GM19239 (cell line): ENCODE measurements at regions not wholly inside any gene's neighbourhood (a gene's known extent, or its start where the extent isn't known, plus 50 kb on each side); places are given as distances from the start of the nearest gene placed in this dataset.
A peak's percentile ranks its signal among the peaks of the same experiment; 100 is the strongest.

Experiments used
- DNase-seq: peaks from one replicate; pipeline ENCODE4 v3.0.0; 2011; ENCODE audit warnings: low spot score; ENCODE audit not compliant: insufficient read length
- FAIRE-seq: peaks from 2 replicates; lab custom pipeline; 2011; peaks lifted over from hg19 to GRCh38; lab: Jason Lieb, UNC

DNA sequence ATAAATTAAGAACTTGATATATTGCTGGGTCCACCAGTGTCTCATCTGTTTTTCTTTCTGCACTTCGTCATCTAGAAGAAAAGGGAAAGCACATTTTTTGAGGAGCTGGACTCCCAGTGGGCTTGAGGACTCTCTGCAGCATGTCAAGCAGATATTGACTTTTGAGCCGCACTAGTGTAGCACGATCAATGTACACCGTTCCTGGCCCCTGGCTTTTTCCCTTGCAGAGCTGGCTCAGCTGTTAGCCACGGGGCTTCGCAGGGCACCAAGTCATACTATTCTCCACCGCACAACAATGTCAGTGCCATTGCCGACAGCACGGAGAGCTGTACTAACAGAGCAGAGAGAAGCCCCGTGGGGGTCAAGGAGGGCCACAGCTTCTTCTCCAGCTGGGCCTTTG is 235.4 kb upstream of the HABP2 start:
- FAIRE-seq (no peak), DNase-seq (no peak)

DNA sequence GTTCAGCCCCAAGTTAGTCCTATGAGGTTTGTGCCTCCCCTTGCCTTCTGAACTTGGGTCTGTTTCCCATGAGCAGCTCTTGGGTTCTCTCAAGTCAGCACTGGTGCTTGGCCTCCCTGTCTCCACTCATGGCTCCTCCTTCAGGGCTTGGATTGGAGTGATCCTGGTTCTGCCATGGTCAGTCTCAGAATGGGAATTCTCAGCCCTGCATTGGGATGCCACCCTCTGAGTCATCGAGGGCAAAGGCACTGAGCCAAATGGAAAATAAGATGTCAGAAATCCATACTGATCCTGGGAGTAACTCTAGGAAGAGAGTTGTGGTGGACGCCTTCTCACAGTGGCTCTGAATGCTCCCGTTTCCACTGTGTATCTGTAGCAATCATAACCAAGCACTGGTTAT is 233.4 kb upstream of the HABP2 start:
- no peak for FAIRE-seq
- DNase-seq = no peak

DNA sequence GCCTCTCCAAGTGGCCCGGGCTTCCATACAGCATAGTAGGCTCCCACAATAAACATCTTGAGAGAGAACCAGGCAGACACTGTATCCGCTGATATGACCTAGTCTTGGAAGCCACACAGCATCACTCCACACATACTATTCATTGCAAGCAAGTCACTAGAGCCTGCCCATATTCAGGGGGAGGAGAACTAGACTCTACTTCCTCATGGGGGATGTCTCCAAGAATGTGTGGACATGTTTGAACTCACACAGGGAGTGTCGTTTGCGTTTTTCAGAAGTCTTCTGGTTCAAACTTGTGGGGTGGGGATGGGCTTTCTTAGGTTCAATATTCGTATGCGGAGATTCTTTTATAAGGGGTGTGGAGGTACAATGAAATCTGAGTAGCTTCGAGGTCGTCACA is 232.6 kb upstream of the HABP2 start:
- DNase-seq = no peak
- FAIRE-seq = no peak

DNA sequence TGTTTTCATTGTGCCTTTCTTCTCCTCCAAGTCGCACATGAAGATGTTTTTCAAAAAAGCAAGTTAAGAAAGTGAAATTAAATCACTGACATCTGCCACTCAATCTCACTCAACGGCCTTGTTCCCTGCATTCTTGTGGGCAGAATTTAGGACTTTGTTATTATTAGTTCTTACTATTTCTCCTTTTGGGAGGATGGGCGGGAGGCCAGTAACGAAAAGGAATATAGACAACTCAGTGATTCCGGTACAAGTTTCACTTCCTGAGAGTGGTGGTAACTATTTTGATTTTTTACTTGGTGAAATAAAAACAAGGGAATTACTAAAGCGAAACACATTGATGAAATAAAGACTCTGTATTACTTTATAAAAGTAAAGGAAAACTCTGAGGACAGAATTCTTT is 231.9 kb upstream of the HABP2 start:
- FAIRE-seq (no peak), DNase-seq (no peak)

DNA sequence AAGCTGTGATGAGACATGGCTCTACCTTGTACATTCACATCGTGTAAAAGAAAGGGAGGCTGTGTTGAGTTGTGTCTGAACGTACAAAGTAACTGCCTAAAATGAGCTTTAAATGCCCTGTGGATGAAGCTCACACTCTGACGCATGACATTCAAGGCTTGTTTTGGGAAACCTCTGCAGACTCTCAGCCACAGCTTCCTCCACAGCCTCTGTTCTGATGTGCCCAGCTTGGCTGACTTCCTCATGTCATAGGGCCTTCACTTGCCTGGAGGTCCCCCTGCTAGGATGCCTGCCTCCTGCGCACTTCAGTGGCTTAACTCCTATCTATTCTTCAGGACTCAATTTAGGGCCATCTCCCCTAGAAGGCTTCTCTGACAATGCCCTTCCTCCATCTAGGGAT is 230.0 kb upstream of the HABP2 start:
- no peak for DNase-seq
- no peak for FAIRE-seq

DNA sequence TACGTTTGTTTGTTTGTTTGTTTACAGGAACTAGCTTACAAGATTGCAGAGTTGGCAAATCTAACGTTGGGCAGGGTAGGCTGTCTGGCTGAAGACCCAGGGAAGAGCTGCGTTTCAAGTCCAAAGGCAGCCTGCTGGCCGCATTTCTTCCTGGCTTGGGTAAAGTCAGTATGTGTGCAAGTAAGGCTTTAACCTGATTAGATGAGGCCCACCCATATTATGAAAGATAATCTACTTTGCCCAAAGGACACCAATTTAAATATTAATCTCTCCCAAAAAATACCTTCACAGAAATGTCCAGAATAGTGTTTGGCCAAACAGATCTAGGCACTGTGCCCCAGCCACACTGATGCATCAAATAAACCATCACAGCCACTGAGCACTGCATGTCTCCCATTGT is 228.9 kb upstream of the HABP2 start:
- no peak for FAIRE-seq

DNA sequence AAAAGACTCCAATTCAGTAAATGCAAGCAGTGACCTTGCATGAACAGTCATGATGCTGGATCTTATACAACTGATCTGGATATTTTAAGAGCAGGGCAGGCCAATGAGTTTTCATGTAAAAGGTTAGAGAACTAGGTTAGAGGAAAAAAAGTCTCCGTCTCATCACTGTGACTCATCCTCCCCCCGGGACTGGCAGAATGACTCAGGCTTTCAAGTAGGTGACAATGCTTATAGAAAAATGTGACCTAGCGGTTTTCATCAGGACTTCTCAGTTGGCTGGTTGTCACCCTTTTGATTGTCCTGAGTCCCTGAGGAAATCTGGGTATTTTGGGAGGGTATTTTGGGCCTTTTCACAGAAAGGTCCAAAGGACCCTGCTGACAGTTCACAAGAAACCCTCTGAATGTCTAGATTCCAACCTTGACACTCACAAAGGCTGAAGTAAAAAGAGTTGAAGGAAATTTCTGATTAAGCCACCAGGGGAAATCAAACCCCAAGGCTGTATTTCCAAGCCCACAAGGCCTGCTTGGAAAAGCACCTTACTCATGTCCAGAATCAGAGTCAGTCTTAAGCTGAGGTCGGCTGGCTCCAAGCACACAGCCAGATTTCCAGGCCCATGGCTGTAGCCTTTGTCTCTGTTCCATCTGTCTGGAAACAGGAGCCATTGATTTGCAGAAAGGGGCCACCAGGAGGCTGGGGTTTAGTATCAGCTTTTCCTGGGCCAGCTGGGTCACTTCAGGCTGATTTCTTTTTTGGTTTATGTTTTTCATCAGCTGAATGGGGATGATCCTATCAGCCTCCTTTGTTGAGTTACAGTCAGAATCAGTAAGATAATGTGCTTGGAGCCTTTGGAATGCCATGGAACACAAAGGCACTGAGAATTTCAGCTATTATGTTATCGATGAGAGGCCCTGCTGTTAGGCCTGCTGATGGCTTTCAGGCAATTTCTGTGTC is 226.4 kb upstream of the HABP2 start:
- DNase-seq = peak; percentile 12
- FAIRE-seq = no peak

More for the DNA sequence above, 228.9 kb upstream of the HABP2 start:
- no peak for DNase-seq

DNA sequence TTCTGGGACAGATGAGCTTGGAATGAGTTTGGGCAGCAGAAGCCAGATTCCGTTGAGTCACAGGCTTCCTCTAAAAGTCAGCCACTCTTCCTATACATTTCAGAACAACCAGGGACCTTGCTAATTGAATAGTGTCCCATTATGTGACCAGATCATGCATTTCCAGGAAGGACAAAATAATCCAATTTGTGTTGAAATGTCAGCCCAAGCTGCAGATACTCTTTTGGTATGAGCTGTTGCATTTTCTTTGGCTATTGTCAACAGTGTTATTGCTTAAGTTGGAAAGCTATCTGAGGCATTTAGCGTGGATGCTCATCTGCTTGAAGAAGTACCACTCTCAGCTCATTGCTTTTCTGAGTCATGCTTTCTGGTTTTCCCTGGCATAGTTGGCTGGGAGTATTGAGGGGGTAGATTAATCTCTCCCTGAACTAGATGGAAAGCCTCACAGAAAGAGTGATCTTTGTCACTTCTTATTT is 223.7 kb upstream of the HABP2 start:
- DNase-seq (no peak), FAIRE-seq (no peak)

DNA sequence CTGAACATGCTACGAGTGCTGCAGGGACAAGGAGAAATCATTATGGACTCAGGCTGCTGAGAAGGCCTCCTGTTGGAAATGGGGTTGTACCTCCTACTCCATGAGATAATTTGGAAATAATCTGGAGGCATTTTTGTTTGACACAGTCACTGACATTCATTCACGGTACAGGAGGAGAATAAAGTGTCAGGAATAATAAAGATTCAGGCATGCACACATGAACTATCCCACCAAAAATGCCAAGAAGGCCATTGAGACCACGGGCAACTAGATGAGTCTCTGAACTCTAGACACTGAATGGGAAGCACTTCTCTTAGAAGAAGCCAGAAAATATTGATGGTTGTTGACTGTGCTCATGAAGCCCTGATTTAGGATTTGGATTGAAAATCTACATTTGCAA is 220.9 kb upstream of the HABP2 start:
- DNase-seq (no peak), FAIRE-seq (no peak)

DNA sequence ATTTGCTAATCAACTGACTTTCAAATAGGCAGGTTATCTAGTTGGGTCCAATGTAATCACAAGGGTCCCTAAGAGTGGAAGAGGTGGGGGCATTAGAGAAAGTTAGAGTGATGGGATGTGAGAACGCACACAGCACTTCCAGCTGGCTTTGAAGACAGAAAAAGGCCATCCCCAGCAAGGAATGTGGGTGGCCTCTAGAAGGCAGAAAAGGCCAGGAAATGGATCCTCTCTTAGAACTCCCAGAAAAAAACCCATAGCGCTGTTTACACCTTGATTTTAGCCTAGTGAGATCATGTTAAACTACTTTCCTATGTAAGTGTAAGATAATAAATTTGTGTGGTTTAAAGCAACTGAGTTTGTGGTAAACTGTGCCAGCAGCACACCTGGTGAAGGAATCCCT is 219.5 kb upstream of the HABP2 start:
- DNase-seq (no peak), FAIRE-seq (no peak)

DNA sequence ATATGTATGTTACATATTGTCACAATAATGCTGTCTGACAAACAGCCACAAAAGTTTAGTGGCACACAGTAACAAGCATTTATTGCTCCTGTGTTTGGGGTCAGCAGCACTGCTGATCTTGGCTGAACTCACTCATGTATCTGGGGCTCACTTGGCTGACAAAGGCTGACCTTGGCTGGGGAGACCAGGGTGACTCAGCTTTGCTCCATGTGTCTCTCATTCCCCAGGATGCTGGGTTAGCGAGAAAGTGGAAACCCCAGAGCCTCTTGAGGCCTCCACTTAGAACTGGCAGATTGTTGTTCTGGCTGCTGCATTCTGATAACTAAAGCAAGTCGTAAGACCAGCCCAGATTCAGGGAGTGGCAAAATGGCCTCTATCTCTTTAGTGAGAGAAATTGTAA is 217.3 kb upstream of the HABP2 start:
- no peak for DNase-seq
- FAIRE-seq = no peak

DNA sequence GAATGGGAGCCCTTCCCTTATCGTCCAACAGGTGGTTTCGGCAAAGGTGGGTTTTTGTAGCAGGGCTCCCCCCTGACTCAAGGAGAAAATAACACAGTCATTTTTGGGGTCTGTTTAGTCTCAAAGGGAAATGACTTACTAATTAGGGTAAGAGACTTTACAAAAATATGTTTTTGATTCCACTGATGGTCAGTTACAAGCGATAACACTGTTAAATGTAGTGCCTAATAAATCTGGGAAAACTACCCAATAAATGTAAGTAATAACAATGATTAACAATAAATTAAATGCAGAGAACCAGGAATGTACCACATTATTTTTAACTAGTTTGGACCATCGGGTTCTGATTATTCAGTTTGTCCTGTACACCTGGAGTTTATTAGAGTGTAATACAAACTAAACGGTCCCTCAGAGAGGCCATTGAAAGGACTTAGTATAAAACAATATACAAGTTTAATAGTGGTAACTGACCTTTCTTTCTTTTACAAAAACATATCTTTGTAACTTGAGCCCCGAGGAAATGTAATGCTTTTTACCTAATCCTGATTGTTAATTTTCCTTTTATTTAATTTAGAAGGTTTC is 216.2 kb upstream of the HABP2 start:
- DNase-seq (no peak), FAIRE-seq (no peak)

DNA sequence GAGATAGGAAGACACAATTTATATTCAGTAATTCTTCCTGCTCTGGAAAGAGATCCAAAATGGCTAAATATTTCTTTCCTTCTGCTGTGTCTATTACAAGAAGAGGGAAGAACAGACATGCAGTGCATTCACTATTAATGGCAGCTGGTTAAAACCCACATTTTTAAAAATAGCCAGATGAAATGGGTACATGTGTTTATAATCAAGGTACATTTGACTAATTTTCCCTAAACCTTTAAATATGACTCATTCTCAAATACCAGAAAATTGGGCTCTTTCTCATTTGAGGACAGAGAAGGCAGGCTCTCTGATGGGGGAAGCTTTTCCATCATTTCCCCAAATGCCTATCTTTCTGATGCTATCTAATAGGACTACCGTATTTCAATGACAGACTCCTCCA is 215.7 kb upstream of the HABP2 start:
- no peak for DNase-seq
- FAIRE-seq = no peak

DNA sequence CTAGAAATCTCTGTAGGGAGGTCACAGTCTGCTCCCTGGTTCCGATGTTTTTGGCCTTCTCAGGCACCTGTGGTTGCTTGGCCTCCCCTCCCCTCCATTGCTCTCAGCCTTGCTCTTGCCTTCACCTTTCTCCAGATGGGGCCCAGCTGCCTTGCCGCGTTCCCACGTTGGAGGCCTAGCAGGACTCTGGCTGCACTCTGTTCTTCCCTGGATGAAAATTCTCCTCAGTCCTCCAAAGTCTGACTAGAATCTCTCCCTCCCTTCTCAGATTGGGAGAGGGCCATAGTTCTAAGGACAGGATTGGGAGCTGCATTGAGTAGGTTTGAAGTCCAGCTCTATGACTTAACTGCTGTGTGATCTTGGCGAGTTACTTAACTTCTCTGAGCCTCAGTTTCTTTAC is 213.7 kb upstream of the HABP2 start:
- FAIRE-seq (no peak), DNase-seq (no peak)

DNA sequence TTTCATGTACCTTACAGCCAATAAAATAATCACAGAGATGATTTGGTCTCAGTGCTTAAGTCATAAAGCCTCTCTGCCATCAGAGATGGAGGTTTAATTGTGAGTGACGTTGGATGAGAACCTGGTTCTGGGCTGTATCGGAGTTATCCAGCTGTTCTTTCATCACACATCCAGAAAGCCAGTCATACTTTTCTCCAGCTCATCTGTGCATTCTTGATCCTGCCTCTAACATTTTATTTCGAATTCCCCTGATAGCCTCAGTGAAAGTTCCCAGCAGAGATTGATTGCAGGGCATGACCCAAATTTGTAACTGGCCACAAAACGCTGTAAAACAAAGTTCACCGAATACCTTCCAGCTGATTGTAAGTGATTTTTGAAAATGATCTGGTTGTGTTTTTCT is 212.6 kb upstream of the HABP2 start:
- DNase-seq = no peak
- no peak for FAIRE-seq

DNA sequence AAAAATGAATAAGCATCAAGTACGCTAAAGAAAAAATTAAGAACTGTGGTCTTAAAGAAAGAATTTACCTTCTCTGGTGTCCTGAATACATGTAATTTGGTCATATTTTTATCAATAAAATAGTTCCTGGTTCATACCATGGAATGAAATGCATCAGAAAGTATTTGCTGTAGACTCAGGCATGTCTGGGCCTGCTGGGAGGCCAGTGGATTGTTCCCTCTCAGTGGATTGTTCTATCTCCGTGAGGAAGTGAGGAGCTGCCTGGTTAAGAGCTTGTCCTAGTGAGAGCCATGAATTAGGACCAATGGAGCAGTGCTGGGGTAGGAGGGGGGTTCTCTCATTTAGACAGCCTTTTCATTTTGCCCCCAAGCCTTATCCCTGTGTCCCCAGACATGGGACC is 211.7 kb upstream of the HABP2 start:
- FAIRE-seq (no peak), DNase-seq (no peak)

DNA sequence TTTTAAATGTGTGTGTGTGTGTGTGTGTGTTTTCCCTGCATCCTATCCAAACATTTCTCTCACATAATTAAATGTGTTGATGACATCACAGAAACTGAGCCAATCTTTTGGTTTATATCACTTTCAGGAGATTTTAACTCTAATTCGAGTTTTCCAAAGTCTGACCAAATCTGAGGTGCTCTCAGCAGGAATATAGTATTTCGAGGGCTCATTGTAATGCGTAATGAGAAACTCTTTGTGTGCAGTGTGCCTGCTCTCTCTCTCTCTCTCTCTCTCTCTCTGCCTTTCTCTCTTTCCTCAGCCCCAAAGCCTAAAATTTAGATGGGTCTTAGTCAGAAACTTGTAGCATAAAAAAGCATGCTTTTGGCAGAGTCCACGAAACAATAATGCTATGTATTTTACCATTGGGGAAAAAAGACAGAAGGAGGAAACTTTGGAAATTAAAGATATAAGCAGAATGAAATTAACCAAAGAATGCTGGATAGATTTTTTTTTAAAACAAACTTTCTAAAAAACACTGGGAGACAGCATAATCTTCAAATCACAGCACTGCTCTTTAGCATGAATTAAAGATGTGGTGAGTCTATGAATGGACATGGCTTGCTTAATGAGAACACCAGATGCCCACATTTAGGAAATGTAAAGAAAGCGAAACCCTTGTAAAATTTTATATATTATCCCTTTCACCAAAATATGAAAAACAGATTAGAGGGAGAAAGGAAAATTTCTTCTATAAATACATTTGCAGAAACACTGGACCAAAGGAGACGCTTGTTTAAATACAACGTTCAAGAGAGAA is 206.8 kb upstream of the HABP2 start:
- FAIRE-seq = no peak
- no peak for DNase-seq

DNA sequence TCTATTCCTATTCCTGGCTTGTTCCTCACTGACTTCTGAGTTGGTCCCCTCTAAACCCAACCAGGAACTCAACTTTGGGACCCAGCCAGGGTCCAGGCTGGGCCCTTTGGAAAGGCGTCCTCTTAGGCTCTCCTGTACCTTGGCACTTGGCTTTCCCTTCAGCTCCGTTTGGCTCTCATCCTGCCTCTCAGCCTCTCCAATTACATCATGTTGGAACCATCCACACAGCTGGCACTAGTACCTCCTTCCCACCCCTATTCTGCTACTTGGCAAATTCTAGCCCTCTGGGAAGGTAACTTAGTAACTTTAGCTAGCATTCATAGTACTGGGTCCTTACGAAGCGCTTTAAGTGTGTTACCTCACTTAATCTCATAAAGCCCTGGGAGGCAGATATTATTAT is 205.3 kb upstream of the HABP2 start:
- FAIRE-seq = no peak

DNA sequence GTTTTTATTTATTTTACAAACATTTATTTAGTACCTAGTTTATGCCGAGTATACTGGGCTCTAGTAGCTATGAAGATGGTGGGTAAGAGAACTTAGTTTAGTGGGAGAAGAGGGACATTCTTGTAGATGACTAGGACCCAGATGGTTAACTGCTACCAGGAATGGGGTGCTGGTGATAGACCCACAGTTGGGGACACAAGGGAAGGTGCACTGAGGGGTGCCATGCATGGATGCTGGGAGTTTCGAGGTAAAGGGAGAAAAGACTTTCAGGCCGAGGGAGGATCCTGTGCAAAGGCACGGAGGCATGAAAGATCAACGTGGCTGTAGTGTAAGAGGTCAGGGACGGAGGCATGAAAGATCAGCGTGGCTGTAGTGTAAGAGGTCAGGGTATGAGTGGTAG is 204.2 kb upstream of the HABP2 start:
- FAIRE-seq = no peak
- no peak for DNase-seq

More for the DNA sequence above, 205.3 kb upstream of the HABP2 start:
- DNase-seq = no peak

DNA sequence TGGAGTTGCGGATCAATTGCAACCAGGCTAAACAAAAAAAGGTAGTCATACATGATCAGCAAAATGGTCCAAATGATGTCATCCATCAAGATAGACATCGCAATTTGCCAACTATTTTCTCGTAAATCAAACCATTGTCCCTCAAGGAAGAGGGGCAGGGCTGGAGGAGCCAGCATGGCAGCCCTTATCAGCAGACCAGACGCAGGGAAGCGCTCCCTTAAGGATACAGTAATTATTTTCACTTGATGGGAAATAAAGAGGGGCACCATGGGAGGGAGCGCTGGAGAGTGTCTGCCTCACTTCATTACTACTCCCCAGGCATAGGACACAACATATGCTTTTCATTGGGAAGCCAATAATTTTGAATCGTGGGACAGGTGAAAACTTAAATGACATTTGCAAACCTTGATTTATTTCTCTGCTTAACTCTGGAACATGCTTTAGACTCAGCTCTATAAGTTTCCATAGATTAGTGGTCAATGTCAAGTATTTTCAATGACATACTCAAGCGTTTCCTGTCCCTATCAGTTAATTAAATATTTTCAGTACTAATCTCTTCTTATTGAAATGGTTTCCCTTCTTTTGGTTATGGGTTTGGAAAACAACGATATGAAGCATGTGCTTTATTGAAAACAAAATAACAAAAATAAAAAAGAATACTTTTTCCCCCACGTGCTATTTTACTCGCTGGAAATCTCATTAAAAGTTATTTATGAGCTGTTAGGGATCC is 202.4 kb upstream of the HABP2 start:
- FAIRE-seq (no peak), DNase-seq (no peak)
